Ascending aorta (tissue), 2 donors: ENCODE measurements at regions not wholly inside any gene's neighbourhood (a gene's known extent, or its start where the extent isn't known, plus 50 kb on each side); places are given as distances from the start of the nearest gene placed in this dataset.

Experiments used
- DNase-seq, 2 donors: peaks; one replicate each; pipeline ENCODE4 v3.0.0-alpha.2; 2019; ENCODE audit warnings: low spot score in 2 of 2
- H3K27ac ChIP-seq, 2 donors: fragments of 200-600 bp; sonication (generic); one replicate each; pipeline ENCODE4 v1.5.1; 2016 to 2017; ENCODE audit warnings: mild to moderate bottlenecking in 1 of 2
- H3K27me3 ChIP-seq: fragments of 200-600 bp; sonication (generic); one replicate; pipeline ENCODE4 v1.5.1; 2017
- H3K36me3 ChIP-seq, 2 donors: fragments of 200-600 bp; sonication (generic); one replicate each; pipeline ENCODE4 v1.5.1; 2016
- H3K4me1 ChIP-seq, 2 donors: fragments of 200-600 bp; sonication (generic); one replicate each; pipeline ENCODE4 v1.5.1; 2016 to 2017; ENCODE audit warnings: mild to moderate bottlenecking in 1 of 2
- H3K4me3 ChIP-seq, 2 donors: fragments of 200-600 bp; sonication (generic); one replicate each; pipeline ENCODE4 v1.5.1; 2016 to 2017; ENCODE audit warnings: mild to moderate bottlenecking in 1 of 2
- H3K9me3 ChIP-seq, 2 donors: fragments of 200-600 bp; sonication (generic); one replicate each; pipeline ENCODE4 v1.5.1; 2016
- intact Hi-C: fragments of 100-400 bp; cut with DNase I; formaldehyde crosslinking; loops from one replicate; pipeline ENCODE4 v1.15.1; 2023
- TF ChIP-seq, protein P1 (sequence below), 3 experiments: fragments of 200-600 bp in 2 of 3; fragments of 450-650 bp in 1 of 3; sonication (generic) in 2 of 3; IDR thresholded peaks; one replicate each; pipeline ENCODE4 v1.5.1; 2016 to 2019; ENCODE audit warnings: antibody characterized with exemption in 3 of 3, mild to moderate bottlenecking in 1 of 3, moderate library complexity in 1 of 3

DNA sequence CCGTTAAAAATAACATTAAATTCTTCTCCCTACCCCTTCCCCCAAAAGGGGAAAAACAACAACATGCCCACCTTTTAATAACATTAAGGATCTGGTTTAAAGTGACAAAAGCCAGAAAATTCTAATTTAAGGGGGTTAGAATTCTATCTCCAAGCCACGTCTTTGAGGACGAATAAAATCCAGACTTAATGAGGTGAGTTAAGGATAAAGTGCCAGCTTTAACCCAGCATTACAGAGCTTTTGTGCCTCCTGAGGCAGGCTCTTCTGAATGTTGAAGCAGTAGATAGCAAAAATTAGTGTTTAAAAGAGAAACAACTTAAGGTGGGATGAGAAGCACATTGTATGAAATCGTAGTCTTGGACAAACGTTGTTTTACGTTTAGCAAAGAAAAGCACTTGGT is 329.0 kb upstream of the MPDZ start:
- DNase-seq: no peak
- Histone ChIP-seq H3K27me3 (no peaks in the 10 kb centered on the region), H3K9me3 (no peaks in the 10 kb centered on the region), H3K36me3 (no peaks in the 10 kb centered on the region), H3K4me3 (peak overlapping the region in 1 of 2 donors; percentile 48), H3K4me1 (peaks cover 0 to 11% of the 10 kb centered on the region in 2 donors), H3K27ac (peak overlapping the region; percentile 68 to 71)
- TF ChIP-seq, protein P1, sequence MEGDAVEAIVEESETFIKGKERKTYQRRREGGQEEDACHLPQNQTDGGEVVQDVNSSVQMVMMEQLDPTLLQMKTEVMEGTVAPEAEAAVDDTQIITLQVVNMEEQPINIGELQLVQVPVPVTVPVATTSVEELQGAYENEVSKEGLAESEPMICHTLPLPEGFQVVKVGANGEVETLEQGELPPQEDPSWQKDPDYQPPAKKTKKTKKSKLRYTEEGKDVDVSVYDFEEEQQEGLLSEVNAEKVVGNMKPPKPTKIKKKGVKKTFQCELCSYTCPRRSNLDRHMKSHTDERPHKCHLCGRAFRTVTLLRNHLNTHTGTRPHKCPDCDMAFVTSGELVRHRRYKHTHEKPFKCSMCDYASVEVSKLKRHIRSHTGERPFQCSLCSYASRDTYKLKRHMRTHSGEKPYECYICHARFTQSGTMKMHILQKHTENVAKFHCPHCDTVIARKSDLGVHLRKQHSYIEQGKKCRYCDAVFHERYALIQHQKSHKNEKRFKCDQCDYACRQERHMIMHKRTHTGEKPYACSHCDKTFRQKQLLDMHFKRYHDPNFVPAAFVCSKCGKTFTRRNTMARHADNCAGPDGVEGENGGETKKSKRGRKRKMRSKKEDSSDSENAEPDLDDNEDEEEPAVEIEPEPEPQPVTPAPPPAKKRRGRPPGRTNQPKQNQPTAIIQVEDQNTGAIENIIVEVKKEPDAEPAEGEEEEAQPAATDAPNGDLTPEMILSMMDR (IDR thresholded peaks at IDR 0.05): no peak
- intact Hi-C loops: no loop called here

DNA sequence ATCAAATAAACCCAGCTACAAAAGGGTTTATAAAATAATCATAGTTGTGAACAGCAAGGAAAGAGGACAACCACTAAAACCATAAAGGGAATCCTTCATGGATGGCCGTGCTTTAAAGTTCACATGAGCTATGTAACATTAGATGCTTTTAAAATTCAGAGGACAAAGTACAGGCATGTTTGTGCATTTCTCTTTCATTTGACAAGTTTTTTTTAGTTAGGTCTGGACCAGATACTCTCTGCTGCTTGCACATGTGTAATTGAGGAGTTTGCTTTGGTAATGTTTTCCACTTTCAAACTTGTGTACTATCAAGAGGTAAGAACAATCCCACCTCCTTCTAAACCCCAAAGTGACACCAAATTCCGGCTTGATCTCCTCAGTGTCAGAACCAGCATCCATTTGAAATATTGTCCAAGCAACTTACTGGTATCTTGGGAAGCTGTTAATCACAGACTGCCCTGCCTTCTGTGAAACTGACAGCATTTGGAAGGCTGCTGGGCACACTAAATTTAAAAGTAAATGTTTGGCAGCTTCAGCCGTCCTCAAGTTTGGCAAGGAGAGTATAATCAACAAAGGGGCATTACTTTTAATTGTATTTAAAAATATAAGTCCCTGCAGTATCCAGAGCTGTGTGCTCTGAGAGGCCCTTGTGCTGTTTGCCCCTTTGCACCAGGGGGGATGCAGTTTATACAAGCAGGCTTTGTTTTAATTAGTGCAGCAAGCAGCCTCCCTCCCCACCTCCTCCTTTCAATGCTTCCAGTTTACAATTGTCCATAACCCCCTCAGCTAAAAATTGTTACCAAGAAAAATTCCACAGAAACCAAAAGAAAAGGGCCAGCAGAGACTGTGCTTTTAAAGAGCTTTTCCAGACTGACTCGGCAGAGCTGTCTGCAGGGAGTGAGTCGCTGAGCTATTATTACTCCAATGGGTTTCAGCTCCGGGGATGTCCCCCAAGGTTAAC is 328.3 kb upstream of the MPDZ start:
- peak overlapping the region; percentile 68 to 71 for H3K27ac ChIP-seq
- H3K27me3 ChIP-seq: no peaks in the 10 kb centered on the region
- TF ChIP-seq, protein P1 (IDR thresholded peaks at IDR 0.05): no peak
- no peak for DNase-seq
- peaks cover 0 to 11% of the 10 kb centered on the region in 2 donors for H3K4me1 ChIP-seq
- no peaks in the 10 kb centered on the region for H3K9me3 ChIP-seq
- peak overlapping the region in 1 of 2 donors; percentile 48 for H3K4me3 ChIP-seq
- H3K36me3 ChIP-seq: no peaks in the 10 kb centered on the region
- intact Hi-C loops: no loop called here

DNA sequence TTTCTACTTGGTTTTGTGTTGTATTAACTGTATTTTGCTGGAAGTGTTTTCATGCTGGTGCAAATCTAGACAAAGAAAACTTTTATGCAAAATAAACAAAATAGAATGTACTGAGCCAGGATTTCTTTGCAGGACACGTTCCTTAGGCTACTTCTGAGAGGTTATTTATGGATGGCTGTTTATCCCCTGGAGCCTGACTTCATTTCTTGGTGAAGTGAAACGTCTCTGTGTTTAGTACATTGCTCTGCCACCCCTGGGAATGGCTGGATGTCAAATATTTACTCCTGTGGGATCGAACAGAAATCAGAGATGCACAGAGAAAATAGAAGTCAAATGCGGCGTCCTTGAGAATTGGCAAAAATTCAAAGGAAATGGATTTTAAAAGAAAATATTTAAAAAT is 327.1 kb upstream of the MPDZ start:
- H3K4me1 ChIP-seq: peaks cover 0 to 11% of the 10 kb centered on the region in 2 donors
- intact Hi-C loops: no loop called here
- no peaks in the 10 kb centered on the region for H3K9me3 ChIP-seq
- H3K4me3 ChIP-seq: no peak overlapping the region
- no peaks in the 10 kb centered on the region for H3K36me3 ChIP-seq
- TF ChIP-seq, protein P1 (IDR thresholded peaks at IDR 0.05): no peak
- H3K27me3 ChIP-seq: no peaks in the 10 kb centered on the region
- no peak for DNase-seq
- H3K27ac ChIP-seq: peak overlapping the region; percentile 68 to 71

DNA sequence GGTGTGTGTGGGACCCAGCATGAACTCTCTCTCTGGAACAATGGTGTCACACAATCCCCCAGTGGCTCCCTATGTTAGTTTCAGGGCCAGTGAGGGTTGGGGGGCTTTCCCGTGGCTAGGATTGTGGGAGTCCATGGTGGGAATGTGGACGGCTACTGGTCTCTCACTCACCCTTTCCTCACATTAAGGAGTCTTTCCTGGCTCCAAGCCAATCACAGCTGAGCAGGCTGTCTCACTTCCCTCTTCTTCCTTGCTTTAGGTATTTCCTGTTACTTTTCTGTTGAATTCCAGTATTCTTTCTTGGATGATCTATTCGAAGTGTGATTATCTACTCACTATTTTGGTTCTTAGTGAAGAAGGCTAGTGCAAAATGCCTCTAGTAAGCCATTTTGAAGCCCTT is 324.4 kb upstream of the MPDZ start:
- DNase-seq: no peak
- no peaks in the 10 kb centered on the region for H3K36me3 ChIP-seq
- H3K27ac ChIP-seq: no peak overlapping the region
- intact Hi-C loops: no loop called here
- no peaks in the 10 kb centered on the region for H3K27me3 ChIP-seq
- TF ChIP-seq, protein P1 (IDR thresholded peaks at IDR 0.05): no peak
- H3K9me3 ChIP-seq: no peaks in the 10 kb centered on the region
- H3K4me1 ChIP-seq: peaks cover 0 to 11% of the 10 kb centered on the region in 2 donors
- no peak overlapping the region for H3K4me3 ChIP-seq

DNA sequence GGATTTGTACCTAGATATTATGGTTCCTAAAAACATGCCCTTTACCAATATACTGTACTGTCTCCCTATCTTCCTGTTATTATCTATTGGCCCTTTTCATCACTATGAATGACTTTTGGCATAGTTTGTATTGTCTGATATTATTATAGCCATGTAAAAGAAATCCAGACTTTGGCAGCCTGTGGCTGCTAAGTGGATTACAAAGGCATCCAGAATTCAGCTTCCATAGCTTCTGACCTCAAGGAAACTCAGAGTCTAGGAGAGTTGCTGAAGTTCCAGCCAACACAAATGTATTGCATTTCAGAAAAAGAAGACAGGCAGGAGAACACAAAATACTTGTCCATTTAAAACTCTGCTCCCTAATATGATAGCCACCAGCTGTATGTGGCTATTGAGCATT is 319.2 kb upstream of the MPDZ start:
- no peaks in the 10 kb centered on the region for H3K9me3 ChIP-seq
- no peaks in the 10 kb centered on the region for H3K27me3 ChIP-seq
- no peaks in the 10 kb centered on the region for H3K4me1 ChIP-seq
- H3K27ac ChIP-seq: no peak overlapping the region
- no peak overlapping the region for H3K4me3 ChIP-seq
- DNase-seq: no peak
- intact Hi-C loops: no loop called here
- H3K36me3 ChIP-seq: no peaks in the 10 kb centered on the region
- TF ChIP-seq, protein P1 (IDR thresholded peaks at IDR 0.05): no peak
